Thymus (tissue), 11 donors: ENCODE measurements at regions not wholly inside any gene's neighbourhood (a gene's known extent, or its start where the extent isn't known, plus 50 kb on each side); places are given as distances from the start of the nearest gene placed in this dataset.

ENCODE experiments used
- DNase-seq, 9 donors: peaks; one replicate each; pipeline ENCODE4 v3.0.0-alpha.2; 2013; ENCODE audit warnings: low spot score in 9 of 9, low read depth in 6 of 9, missing footprints in 1 of 9
- H3K27ac ChIP-seq, 2 donors: one replicate each; pipeline ENCODE4 v1.5.1; 2013; ENCODE audit warnings: control low read depth in 1 of 2, low read depth in 1 of 2, low read length in 1 of 2, mild to moderate bottlenecking in 1 of 2, moderate library complexity in 1 of 2
- H3K27me3 ChIP-seq, 2 donors: one replicate each; pipeline ENCODE4 v1.5.1; 2013; ENCODE audit warnings: low read length in 1 of 2; ENCODE audit not compliant: control insufficient read depth in 2 of 2, insufficient read depth in 1 of 2
- H3K36me3 ChIP-seq, 2 donors: one replicate each; pipeline ENCODE4 v1.5.1; 2013; ENCODE audit warnings: low read length in 1 of 2, mild to moderate bottlenecking in 1 of 2, moderate library complexity in 1 of 2; ENCODE audit not compliant: control insufficient read depth in 2 of 2, insufficient read depth in 2 of 2
- H3K4me1 ChIP-seq, 2 donors: one replicate each; pipeline ENCODE4 v1.5.1; 2013; ENCODE audit warnings: low read length in 2 of 2; ENCODE audit not compliant: control insufficient read depth in 2 of 2, insufficient read depth in 2 of 2
- H3K4me3 ChIP-seq, 2 donors: one replicate each; pipeline ENCODE4 v1.5.1; 2013; ENCODE audit warnings: low read length in 2 of 2, control low read depth in 1 of 2, mild to moderate bottlenecking in 1 of 2
- H3K9me3 ChIP-seq, 2 donors: one replicate each; pipeline ENCODE4 v1.5.1; 2013; ENCODE audit warnings: low read length in 1 of 2, mild to moderate bottlenecking in 1 of 2; ENCODE audit not compliant: control insufficient read depth in 2 of 2, insufficient read depth in 1 of 2
- WGBS: extraction: QIAGEN DNeasy Blood & Tissue Kit; methylation state at CpG from one replicate; pipeline ENCODE4 v1.1.7; 2013; 5-methylcytosine and 5-hydroxymethylcytosine counted together
- donor health status: healthy.

DNA sequence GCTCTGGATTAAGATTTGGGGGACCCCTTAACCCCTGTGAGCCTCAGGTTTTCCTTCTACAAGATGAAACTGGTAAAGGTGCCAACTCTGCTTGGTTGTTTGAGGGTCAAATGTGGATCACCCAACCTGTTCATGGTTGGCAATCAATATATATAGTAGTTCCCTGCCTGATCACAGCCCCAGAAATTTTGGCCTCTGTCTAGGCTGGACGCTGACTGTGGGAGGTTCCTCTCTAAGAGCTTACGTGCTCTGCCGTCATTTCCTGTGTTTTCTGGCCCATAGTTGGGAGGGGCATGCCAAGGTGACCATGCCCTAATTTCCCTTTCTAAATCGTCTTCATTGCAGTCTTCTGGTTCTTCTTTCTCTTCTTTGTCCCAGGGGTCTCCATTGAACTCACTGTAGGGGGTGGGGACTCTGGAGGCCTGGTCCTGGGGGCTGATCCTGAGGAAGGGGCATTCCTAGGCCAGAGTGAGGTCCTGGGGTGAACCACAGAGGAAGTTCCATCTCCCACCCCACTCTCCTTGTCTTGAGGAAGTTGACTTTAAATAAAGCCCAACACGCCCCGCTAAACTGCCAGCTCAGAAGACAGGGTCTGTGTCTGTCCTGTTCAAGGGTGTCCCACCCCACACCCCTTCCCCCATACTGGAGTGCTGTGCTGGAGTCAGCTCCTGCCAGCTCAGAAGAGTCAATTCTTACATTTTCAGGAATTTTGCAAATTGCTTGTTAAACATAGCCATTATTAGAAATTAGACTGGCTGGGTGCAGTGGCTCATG lies 98.9 kb upstream of the SDK1 start:
- no peak for DNase-seq
- no peaks in the 10 kb centered on the region for H3K4me1 ChIP-seq
- H3K27ac ChIP-seq = no peak overlapping the region
- H3K36me3 ChIP-seq = no peaks in the 10 kb centered on the region
- no peaks in the 10 kb centered on the region for H3K9me3 ChIP-seq
- WGBS = 71% methylated on average over 6 of the region's 6 CpGs
- H3K4me3 ChIP-seq = no peak overlapping the region
- no peaks in the 10 kb centered on the region for H3K27me3 ChIP-seq

DNA sequence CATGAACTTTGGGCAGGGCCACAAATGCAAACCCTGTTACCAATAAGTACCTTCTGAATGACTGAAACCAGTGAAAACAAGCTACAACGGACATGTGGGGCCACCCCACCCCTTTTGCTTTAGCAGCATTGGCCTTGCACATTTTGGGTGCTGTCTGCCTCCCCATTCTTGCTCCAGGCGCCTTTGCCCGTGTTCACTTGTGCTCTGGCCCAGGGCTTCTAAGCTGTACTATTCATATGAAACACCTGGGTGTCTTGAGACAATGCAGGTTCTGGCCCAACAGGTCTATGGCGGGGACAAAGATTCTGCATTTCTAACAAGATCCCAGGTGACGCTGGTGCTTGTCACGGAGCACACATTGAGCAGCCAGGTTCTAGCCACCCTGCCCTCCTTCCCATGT lies 96.5 kb upstream of the SDK1 start:
- 98% methylated on average over 6 of the region's 6 CpGs for WGBS
- Histone ChIP-seq H3K36me3 (no peaks in the 10 kb centered on the region), H3K4me3 (no peak overlapping the region), H3K4me1 (no peaks in the 10 kb centered on the region), H3K27me3 (no peaks in the 10 kb centered on the region), H3K27ac (no peak overlapping the region), H3K9me3 (no peaks in the 10 kb centered on the region)
- no peak for DNase-seq

DNA sequence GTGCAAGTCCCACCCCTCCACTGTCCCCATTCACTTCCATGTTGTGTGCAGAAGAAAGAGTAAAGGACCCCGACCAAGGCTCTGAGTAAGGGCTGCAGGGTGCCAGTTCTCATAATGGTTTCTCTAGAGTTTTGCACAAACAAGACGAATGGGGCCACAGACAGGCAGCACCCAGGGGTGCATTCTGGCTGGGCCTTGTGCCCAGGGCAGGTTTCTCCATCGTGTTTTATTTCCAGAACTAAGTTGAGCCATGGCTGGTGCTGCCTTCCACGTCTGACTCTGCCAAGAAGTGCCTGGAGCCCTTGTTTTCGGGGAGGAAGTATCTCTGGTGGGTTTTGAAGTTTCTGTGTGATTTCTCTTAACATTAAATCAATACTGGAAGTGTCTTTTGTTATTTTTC lies 95.0 kb upstream of the SDK1 start:
- no peak overlapping the region for H3K4me3 ChIP-seq
- DNase-seq = no peak

DNA sequence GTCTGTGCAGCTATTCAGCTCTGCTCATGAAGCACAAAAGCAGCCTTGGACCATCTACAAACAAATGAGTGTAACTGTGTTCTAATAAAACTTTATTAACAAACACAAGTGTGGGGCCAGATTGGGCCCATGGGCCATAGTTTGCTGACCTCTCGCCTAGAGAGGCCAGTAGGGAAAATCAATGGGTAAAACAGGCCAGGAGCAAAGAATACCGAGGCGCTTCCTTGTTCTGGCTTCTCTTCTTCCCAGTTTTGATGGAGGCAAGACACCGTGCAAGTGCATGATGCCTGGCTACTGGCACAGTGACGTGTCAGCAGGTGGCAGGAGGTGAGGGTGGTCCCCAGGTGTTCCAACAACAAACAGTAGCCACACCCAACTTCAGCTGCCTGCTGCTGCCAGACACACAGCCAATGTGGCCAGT lies 94.3 kb upstream of the SDK1 start:
- H3K4me3 ChIP-seq = no peak overlapping the region
- no peaks in the 10 kb centered on the region for H3K27me3 ChIP-seq
- DNase-seq = no peak
- WGBS = 87% methylated on average over 5 of the region's 5 CpGs
- H3K36me3 ChIP-seq = no peaks in the 10 kb centered on the region
- H3K4me1 ChIP-seq = no peaks in the 10 kb centered on the region
- H3K9me3 ChIP-seq = no peaks in the 10 kb centered on the region
- no peak overlapping the region for H3K27ac ChIP-seq

More for the DNA sequence above, 95.0 kb upstream of the SDK1 start:
- Histone ChIP-seq H3K36me3 (no peaks in the 10 kb centered on the region), H3K9me3 (no peaks in the 10 kb centered on the region), H3K4me1 (no peaks in the 10 kb centered on the region), H3K27ac (no peak overlapping the region), H3K27me3 (no peaks in the 10 kb centered on the region)
- 73% methylated on average over 5 of the region's 5 CpGs for WGBS

DNA sequence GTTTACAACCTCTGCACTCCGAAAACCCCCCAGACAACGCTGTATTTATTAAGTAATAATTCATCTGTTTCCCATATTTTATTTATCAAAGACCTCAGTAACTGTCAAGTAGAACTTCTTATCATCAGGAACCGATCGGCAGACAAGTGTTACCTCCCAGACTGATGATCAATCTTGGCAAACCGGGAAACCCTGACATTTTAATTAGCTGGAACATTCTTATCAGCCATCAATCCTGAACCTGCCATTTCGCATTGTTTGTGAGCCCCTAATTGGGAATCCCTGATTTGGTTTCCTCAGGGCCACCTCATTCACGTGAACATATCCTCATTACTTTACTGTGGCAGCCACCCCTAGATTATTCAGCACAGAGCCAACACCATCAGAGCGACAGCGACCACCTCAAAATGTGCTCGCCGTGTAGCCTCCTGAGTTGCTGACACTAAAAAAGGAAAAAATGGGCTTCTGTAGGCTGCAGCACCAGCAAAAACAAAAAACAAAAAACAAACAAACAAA lies 93.6 kb upstream of the SDK1 start:
- Histone ChIP-seq H3K4me3 (no peak overlapping the region), H3K27ac (no peak overlapping the region)

DNA sequence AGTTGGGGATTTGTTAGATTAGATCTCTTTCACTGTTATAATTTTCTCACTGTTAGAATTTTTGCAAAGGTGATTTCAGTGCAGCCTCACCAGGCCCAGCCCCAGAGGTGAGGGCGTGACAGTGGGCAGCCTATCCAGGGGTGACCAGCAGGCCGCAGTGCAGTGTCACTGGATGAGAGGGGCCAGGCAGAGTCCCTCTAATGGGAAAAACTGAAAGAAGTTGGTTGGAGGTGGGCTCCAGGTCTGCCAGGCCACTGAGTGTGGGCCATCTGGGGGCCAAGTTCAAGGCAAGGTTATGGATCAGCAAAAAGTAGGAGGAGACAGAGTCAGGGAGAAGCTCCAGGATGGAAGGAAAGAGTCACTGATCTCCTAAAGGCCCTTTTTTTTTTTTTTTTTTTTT lies 90.5 kb upstream of the SDK1 start:
- DNase-seq = no peak
- no peak overlapping the region for H3K27ac ChIP-seq
- no peaks in the 10 kb centered on the region for H3K9me3 ChIP-seq
- H3K27me3 ChIP-seq = no peaks in the 10 kb centered on the region
- H3K4me3 ChIP-seq = no peak overlapping the region
- no peaks in the 10 kb centered on the region for H3K36me3 ChIP-seq
- H3K4me1 ChIP-seq = no peaks in the 10 kb centered on the region
- WGBS = 98% methylated on average over 2 of the region's 2 CpGs

More for the DNA sequence above, 93.6 kb upstream of the SDK1 start:
- Histone ChIP-seq H3K9me3 (no peaks in the 10 kb centered on the region), H3K4me1 (no peaks in the 10 kb centered on the region), H3K36me3 (no peaks in the 10 kb centered on the region), H3K27me3 (no peaks in the 10 kb centered on the region)
- WGBS = 82% methylated on average over 11 of the region's 11 CpGs
- DNase-seq = no peak

DNA sequence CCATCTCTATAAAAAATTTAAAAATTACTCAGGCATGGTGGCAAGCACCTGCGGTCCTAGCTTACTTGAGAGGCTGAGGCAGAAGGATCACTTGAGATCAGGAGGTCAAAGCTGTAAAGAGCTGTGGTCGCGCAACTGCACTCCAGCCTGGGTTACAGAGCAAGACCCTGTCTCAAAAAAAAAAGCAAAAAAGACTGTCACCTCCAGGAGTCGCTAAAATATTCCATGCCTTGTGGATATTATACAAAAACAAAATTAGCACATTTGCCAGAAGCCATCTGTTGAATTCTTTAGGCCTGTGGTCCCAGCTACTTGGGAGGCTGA lies 87.0 kb upstream of the SDK1 start:
- no peak for DNase-seq
- Histone ChIP-seq H3K9me3 (no peaks in the 10 kb centered on the region), H3K4me3 (no peak overlapping the region), H3K27me3 (no peaks in the 10 kb centered on the region), H3K36me3 (no peaks in the 10 kb centered on the region), H3K4me1 (peaks cover 0 to under 1% of the 10 kb centered on the region in 2 donors), H3K27ac (no peak overlapping the region)
- WGBS = 83% methylated on average over 4 of the region's 4 CpGs

DNA sequence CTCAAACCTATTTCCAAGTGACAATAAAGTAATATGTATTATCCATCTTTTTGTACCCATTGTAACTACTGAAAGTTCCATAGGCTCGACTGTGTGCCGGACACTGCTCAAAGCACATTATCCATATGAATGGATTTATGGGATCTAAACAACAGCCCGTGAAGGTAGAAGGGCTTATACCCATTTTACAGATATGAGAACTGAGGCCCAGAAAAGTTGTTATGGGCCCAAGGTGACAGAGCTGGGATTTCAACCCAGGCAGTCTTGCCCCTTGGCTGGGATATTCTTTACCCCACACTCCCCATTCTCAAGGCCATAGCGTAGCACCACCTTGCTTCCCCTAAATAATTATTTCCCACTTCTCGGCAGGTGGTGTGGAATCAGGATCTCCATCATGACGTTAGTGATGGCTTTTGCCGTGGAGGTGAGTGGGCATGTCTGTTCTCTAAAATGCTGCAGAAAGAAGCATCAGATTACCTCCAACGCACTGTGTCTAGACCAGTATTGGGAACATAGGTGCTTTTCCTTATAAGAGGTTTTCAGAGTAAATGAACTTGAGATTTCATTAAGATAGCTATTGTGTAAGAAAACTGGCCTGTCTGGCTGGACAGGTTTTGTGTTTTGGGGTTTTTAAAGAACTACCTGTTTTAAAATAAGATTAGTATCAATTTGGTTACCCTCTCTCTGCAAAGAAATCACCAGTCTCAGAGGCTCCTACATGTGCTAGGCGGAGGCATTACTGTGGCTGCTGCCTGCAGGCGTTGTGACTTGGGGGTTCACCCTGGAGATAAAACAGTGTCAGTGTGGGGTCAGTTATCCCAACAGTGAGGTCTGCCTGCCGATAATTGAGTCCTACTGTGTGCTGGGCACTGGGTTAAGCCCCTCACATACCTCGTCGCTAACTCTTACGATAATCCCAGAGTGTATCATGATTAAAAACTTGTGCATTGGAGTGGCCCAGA lies 85.1 kb upstream of the SDK1 start:
- no peak overlapping the region for H3K4me3 ChIP-seq
- no peaks in the 10 kb centered on the region for H3K27me3 ChIP-seq
- DNase-seq = peak in 1 of 9 donors; percentile 15
- H3K36me3 ChIP-seq = no peaks in the 10 kb centered on the region
- peaks cover 0 to 2% of the 10 kb centered on the region in 2 donors for H3K4me1 ChIP-seq
- no peaks in the 10 kb centered on the region for H3K9me3 ChIP-seq
- WGBS = 95% methylated on average over 14 of the region's 14 CpGs
- H3K27ac ChIP-seq = no peak overlapping the region

DNA sequence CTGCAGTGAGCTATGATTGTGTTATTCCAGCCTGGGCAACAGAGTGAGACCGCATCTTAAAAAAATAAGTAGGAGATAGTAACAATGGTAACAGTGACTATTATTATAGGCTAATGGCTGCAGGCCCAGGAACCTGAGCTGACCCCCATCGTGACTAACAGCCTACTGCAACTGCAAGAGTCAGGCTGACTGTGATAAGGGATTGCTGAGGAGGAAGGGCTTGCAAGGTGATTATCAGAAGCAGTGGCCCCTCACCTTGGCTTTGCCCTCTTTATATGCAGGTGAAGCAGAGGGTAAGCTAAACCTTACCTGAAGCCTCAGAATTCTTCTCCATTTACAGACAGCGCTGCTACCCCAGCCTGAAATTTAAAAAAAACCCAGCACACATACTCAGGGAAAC lies 83.9 kb upstream of the SDK1 start:
- 96% methylated on average over 3 of the region's 3 CpGs for WGBS
- DNase-seq = no peak
- H3K27ac ChIP-seq = no peak overlapping the region
- H3K9me3 ChIP-seq = no peaks in the 10 kb centered on the region
- H3K4me3 ChIP-seq = no peak overlapping the region
- no peaks in the 10 kb centered on the region for H3K36me3 ChIP-seq
- peaks cover 0 to 2% of the 10 kb centered on the region in 2 donors for H3K4me1 ChIP-seq
- no peaks in the 10 kb centered on the region for H3K27me3 ChIP-seq
